D721Med (cell line): ENCODE measurements at regions not wholly inside any gene's neighbourhood (a gene's known extent, or its start where the extent isn't known, plus 50 kb on each side); places are given as distances from the start of the nearest gene placed in this dataset.

ENCODE experiments used
- DNase-seq: peaks from one replicate; pipeline ENCODE4 v3.0.0; 2011; ENCODE audit warnings: low spot score; ENCODE audit not compliant: insufficient read length
- FAIRE-seq: peaks from 2 replicates; lab custom pipeline; 2011; peaks lifted over from hg19 to GRCh38; lab: Jason Lieb, UNC
- TF ChIP-seq, protein P1 (sequence below): IDR thresholded peaks from 2 replicates; pipeline ENCODE4 v1.5.1; 2012; ENCODE audit warnings: mild to moderate bottlenecking, control low read depth; ENCODE audit not compliant: insufficient read depth; ENCODE audit errors: missing control alignments

DNA sequence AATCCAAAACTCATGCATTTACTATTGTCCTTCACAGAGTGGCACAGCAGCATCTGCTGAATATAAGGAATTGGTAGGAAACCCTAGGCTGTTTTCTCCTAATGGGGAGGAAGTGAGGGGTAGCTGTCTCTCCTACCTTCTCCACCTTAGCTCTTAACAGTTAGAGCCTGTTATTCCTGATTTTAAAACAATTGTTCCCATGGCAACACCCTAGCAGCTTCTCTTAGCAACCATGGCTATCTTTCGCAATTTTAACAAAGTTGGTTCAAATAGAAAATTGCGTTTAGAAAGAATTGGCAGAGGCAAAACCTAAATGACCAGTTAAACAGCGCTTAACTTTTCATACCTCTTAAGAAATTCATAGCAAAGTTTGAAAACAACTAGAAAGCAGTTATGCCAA is 603.4 kb upstream of the AUTS2 start:
- FAIRE-seq (no peak), DNase-seq (no peak)
- TF ChIP-seq, protein P1, sequence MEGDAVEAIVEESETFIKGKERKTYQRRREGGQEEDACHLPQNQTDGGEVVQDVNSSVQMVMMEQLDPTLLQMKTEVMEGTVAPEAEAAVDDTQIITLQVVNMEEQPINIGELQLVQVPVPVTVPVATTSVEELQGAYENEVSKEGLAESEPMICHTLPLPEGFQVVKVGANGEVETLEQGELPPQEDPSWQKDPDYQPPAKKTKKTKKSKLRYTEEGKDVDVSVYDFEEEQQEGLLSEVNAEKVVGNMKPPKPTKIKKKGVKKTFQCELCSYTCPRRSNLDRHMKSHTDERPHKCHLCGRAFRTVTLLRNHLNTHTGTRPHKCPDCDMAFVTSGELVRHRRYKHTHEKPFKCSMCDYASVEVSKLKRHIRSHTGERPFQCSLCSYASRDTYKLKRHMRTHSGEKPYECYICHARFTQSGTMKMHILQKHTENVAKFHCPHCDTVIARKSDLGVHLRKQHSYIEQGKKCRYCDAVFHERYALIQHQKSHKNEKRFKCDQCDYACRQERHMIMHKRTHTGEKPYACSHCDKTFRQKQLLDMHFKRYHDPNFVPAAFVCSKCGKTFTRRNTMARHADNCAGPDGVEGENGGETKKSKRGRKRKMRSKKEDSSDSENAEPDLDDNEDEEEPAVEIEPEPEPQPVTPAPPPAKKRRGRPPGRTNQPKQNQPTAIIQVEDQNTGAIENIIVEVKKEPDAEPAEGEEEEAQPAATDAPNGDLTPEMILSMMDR: no peak

DNA sequence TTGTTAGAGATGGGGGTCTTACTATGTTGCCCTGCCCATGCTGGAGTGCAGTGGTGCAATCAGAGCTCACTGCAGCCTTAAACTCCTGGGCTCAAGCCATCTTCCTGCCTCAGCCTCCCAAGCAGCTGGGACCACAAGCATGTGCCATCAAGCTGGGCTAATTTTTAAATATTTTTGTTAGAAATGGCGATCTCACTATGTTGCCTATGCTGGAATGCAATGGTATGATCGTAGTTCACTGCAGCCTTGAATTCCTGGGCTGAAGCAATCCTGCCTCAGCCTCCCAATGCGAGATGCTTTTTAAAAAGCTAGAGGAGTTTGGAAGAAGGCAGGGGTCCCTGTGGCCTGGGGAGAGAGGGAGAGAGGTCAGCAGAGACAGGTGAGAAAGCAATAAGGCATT is 600.1 kb upstream of the AUTS2 start:
- TF ChIP-seq, protein P1: no peak
- no peak for FAIRE-seq
- no peak for DNase-seq

DNA sequence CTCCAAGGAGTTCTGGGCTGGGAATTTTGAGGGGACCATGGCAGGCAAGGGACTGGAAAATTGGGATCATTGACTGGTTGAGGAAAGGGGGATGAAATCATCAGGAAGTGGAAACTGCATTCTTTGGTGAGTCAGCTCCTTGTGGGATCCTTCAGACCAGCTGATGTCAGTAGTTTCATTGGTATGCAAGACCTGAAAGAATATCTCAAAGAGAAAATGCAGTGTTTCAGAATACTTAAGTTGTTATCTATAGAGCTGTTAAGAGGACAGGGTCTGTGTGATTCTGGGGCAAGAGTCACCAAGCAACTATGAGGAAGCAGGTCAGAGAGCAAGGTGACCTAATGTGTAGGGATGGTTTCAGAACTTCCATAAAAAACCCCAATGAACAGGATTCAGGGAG is 595.9 kb upstream of the AUTS2 start:
- TF ChIP-seq, protein P1: no peak
- FAIRE-seq: no peak
- no peak for DNase-seq

DNA sequence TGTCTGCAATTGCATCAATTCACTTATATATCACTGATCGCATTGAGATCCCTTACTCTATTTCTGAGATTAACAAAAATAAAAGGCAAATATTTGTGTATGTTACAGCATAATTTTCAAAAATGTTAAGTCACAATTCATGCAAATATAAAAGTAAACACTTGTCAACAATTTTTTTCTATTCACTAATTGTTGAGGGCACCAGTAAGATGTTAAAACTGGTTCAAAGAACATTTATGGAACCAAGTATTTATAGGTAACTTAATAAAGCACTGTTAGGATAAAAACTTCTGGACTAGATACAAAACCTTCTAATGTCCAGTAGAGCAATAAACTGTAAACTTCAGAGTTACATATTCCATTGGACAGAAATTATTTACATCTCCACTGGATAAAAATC is 586.1 kb upstream of the AUTS2 start:
- TF ChIP-seq, protein P1: no peak
- FAIRE-seq: peak; percentile 53
- no peak for DNase-seq

DNA sequence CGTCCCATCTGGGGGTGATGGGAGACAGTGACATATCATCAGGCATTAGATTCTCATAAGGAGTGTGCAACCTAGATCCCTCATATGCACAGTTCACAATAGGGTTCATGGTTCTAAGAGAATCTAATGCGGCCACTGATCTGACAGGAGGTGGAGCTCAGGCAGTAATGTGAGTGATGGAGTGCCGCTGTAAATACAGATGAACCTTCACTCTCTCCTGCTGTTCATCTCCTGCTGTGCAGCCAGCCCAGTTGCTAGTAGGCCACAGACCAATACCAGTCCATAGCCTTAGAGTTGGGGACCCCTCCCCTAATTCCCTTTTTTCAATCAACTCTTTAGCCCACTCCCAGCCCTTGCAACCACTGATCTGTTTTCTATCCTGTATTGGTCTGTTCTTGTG is 581.1 kb upstream of the AUTS2 start:
- FAIRE-seq (no peak), DNase-seq (no peak)
- TF ChIP-seq, protein P1: no peak

DNA sequence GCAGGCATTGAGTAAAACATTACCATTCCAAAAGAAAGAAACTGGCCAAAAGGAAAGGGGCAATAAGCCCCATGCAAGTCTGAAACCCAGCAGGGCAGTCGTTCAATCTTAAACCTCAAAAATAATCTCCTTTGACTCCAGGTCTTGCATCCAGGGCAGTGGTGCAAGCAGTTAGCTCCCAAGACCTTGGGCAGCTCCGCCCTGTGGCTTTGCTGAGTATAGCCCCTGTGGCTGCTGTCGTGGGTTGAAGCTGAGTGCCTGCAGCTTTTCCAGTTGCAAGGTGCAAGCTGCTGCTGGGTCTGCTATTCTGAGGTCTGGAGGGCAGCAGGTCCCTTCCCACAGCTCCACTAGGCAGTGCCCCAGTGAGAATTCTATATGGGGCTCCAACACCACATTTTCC is 580.1 kb upstream of the AUTS2 start:
- TF ChIP-seq, protein P1: no peak
- DNase-seq (no peak), FAIRE-seq (no peak)

DNA sequence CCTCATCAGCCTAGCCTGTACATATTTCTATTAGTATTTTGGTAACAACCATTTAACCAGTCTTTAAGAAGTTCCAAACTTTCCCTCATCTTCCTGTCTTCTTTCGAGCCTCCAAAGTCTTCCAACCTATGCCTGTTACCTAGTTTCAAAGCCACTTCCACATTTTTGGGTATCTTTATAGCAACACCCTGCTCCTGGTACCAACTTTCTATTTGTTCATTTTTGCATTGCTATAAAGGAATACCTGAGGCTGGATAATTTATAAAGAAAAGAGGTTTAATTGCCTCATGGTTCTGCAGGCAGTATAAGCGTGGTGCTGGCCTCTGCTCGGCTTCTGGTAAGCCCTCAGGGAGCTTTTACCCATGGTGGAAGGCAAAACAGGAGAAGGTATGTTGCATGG is 578.8 kb upstream of the AUTS2 start:
- TF ChIP-seq, protein P1: no peak
- no peak for FAIRE-seq
- DNase-seq: no peak
